Spleen (tissue), 7 donors: ENCODE measurements at regions not wholly inside any gene's neighbourhood (a gene's known extent, or its start where the extent isn't known, plus 50 kb on each side); places are given as distances from the start of the nearest gene placed in this dataset.

ENCODE experiments used
- POLR2A ChIP-seq, 3 donors: fragments of 450-650 bp; IDR thresholded peaks; one replicate each; pipeline ENCODE4 v1.5.1; 2017; ENCODE audit warnings: antibody characterized with exemption in 3 of 3, mild to moderate bottlenecking in 1 of 3
- POLR2AphosphoS5 ChIP-seq, 3 donors: sonication (generic); formaldehyde crosslinking; IDR thresholded peaks; one replicate each; pipeline ENCODE4 v1.5.1; 2017; ENCODE audit warnings: antibody characterized with exemption in 3 of 3
- TF ChIP-seq, protein P1 (sequence below), 11 experiments: fragments of 200-600 bp in 7 of 11; fragments of 450-650 bp in 4 of 11; sonication (generic) in 4 of 11; IDR thresholded peaks in 8 of 11; conservative IDR thresholded peaks in 3 of 11; 1 replicate in 7 of 11; 2 replicates in 4 of 11; pipeline versions ENCODE4 v1.4.0 to v1.8.0; 2016 to 2021; ENCODE audit warnings: antibody characterized with exemption in 11 of 11, inconsistent platforms in 4 of 11, mild to moderate bottlenecking in 1 of 11
- donor health status: DM: no; HTN: no; CAD: no; lungs with moderate emphysema.
- donor health status: DM: no; HTN: no; CAD: no.
- donor health status: DM: no; HTN: no; CAD: no.

DNA sequence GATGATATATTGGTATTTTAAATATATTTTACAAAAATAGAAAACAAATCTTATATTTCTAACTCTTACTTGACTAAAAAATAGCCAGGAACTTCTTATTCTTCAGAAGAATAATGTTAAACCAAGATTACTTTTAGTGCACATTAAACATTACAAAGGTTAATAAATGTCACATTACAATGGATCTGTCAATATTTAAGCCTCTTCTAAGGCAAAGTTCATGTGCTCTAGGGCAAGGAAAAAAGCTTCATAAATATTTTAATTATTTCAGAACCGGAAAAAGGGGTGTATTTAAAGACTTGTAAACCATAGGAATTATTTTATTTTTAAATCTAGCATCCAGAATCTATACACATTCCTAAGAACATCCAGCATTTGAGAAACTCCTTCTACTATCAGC lies 166.9 kb upstream of the ROBO2 start:
- TF ChIP-seq, protein P1, sequence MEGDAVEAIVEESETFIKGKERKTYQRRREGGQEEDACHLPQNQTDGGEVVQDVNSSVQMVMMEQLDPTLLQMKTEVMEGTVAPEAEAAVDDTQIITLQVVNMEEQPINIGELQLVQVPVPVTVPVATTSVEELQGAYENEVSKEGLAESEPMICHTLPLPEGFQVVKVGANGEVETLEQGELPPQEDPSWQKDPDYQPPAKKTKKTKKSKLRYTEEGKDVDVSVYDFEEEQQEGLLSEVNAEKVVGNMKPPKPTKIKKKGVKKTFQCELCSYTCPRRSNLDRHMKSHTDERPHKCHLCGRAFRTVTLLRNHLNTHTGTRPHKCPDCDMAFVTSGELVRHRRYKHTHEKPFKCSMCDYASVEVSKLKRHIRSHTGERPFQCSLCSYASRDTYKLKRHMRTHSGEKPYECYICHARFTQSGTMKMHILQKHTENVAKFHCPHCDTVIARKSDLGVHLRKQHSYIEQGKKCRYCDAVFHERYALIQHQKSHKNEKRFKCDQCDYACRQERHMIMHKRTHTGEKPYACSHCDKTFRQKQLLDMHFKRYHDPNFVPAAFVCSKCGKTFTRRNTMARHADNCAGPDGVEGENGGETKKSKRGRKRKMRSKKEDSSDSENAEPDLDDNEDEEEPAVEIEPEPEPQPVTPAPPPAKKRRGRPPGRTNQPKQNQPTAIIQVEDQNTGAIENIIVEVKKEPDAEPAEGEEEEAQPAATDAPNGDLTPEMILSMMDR (IDR thresholded peaks at IDR 0.05 in 8 of 11, conservative IDR thresholded peaks at IDR 0.05 in 3 of 11) = no peak
- TF ChIP-seq POLR2A (IDR thresholded peaks at IDR 0.05) = no peak
- no peak for TF ChIP-seq POLR2AphosphoS5 (IDR thresholded peaks at IDR 0.05)
